ENCODE measurements at regions not wholly inside any gene's neighbourhood (a gene's known extent, or its start where the extent isn't known, plus 50 kb on each side); places are given as distances from the start of the nearest gene placed in this dataset.

GRCh38 chr10:130820880-130821482, 490.5 kb downstream of the TCERG1L start:
- no peak for DNase-seq (ENCODE audit: low read depth)

DNA sequence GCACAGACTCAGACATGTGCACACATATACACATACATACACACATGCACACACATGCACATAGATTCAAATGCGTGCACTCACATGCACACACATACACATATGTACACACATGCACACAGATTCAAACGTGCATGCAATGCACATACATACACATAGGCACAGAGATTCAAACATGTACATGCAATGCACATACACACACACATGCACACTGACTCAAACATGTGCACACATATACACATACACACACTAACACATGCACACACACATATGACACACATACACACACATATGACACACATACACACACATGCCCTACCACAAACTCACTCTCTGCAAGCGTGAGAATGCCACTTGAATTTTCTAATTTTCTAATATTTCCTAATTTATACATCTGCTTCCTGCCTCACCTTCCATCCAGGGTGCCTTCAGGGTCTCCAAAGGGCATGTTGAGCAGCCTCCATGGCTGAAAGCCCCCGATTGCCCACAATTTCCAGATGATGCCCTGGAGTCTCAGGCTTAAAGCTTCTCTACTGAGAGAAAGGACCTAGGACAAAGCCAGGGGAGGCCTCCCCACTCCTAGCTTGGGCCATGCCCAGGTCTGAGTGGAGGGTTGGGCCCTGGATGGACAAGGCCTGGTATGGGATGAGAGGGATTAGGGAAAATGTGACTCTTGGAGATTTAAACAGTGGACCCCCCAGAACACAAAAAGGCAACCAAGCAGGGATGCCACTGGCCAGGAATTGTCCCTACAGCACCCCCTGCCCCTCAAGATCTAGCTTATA, 487.1 kb downstream of the TCERG1L start:
- DNase-seq (ENCODE audit: low read depth), result no peak

DNA sequence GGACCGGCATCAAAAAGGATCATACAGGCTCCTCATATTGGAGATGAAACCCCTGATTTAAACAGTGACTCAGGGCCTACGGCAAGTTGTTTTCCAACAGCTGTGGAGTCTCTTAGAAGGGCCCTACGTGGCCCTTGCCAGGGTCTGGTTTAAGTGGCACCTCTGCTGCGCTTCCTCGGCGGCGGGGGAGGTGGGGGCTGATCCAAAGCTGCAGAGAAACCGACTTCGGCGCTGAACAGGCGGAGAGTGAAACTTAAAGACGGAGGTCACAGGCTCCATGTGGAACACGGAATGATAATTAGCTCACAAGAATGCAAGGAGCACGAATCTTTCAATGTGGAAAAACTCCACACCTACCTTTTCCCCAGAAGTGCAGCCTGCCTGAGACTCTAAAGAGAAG, 477.9 kb downstream of the TCERG1L start:
- no peak for DNase-seq (ENCODE audit: low read depth)

DNA sequence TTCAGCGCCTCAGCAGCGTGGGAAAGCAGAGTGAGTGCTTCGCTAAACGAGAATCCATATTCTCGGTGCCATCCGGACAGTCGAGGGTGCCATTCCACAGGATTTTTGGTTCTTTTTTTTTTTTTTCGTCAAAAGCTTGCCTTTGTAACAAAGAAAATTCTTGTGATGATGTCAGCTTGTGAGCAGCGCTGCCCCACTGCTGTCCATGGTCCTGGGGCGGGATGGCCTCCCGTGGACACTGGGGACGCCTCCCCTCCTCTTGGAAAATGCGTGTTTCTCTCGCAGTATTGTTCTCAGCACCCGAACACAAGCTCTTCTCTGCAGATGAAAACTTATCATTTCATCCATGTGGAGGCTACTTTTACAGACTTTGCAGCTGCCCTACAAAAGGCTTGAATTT, 477.4 kb downstream of the TCERG1L start:
- DNase-seq (ENCODE audit: low read depth), result no peak

- no peak for DNase-seq (ENCODE audit: low read depth)
Measured at GRCh38 chr10:130834573-130834972, 476.9 kb downstream of the TCERG1L start.

DNA sequence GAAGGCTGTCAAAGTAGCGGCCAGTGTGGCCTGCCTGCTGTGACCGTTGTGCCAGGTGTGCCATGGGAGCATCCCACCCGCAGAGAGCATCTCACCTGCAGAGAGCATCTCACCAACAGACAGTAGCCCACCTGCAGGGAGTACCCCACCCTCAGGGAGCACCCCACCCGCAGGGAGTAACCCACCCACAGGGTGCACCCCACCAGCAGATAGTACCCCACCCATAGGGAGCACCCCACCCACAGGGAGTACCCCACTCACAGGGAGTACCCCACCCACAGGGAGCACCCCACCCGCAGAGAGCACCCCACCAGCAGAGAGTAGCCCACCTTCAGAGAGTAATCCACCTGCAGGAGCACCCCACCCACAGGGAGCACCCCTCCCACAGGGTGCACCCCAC, 476.5 kb downstream of the TCERG1L start:
- DNase-seq (ENCODE audit: low read depth), result no peak

DNA sequence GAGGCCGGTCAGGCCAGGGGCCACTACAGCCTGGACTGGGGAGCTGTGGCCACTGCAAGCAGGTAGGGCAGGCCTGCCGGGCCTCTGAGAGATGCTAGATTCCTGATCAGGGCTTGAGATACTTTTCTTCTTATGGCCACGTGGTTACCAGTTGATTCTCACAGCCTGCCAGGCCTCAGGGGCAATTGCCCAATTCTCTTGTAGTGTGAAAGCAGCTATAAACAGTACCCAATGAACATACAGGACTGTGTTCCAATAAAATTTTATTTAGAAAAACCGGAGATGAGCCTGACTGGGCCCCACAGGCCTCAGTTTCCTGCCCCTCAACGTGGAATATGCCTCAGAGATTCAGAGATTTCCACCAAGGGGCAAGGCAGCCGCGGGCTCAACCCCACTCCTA, 475.2 kb downstream of the TCERG1L start:
- no peak for DNase-seq (ENCODE audit: low read depth)

DNA sequence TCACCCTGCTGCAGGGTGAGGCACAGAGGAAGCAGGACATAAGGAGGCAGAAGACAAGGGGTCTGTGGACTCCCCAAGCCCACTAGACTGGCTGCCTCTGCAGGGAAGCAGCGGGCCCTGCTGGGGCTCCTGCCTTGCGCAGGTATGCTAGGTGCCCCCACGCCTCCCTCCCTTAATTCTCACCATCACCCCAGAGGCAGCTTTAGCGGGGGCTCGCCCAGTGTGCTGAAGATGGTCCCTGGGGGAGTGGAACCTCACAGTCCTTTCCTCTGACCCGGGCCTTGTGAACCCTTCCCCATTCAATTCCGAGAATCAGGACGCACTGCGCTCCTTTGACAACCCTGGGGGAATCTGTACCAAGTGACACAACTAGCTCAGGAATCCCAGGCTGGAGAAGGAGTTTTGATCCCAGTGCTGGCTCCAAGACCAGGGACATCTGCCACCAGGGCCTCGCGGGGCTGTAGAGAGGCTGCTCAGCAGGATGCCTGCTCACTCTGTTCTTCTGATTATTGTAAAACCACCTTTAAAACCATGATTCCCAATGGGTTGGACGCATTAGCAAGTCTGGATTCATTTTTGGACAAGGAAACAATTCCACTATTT, 468.4 kb downstream of the TCERG1L start:
- DNase-seq (ENCODE audit: low read depth), result no peak

DNA sequence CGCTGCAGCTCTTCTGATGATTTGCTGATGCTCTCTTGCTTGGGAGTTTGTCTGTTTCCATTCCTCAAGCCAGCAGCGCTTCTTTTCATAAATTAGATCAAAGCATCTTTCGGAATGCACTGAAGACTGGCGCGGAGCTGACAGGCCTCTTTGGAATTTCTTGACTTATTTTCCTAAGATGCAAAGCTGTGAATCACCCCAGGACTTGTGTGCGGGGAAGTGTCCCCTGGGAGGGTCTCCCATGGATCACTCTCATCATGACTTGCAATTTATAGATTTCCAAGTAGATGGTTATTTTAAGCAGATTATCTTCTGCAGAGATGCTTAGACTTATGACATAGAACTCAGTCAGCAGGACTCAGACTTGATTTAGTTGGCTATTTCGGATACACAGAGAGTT, 467.2 kb downstream of the TCERG1L start:
- DNase-seq (ENCODE audit: low read depth), result no peak

- DNase-seq (ENCODE audit: low read depth), result no peak
Measured at GRCh38 chr10:130847170-130847569, 464.4 kb downstream of the TCERG1L start.

GRCh38 chr10:130848855-130849254, 462.7 kb downstream of the TCERG1L start:
- DNase-seq (ENCODE audit: low read depth), result no peak

GRCh38 chr10:130854151-130854550, 457.4 kb downstream of the TCERG1L start:
- DNase-seq (ENCODE audit: low read depth), result no peak

- DNase-seq (ENCODE audit: low read depth), result no peak
Measured at GRCh38 chr10:130857631-130858295, 453.8 kb downstream of the TCERG1L start.

DNA sequence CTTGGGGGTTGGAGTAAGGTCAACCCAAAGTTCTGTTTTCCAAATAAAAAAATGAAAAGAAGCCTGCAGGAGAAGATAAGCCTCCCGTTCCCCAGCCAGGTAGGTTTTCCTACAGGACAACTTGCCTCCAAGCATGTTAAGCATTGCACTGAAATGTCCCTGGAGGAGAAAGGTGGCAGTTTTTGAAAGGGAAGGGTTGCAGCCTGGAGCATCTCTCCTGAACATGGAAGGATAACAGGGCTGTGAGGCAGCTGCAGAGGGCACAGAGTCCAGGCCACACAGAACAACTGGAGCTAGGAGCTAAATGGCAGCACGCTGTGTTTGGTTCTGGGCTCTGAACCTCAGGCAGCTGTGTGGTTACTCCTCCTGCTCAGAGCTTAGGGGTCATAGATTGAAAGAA, 452.9 kb downstream of the TCERG1L start:
- DNase-seq (ENCODE audit: low read depth), result no peak

GRCh38 chr10:130859427-130859826, 452.1 kb downstream of the TCERG1L start:
- no peak for DNase-seq (ENCODE audit: low read depth)

GRCh38 chr10:130862122-130862521, 449.4 kb downstream of the TCERG1L start:
- no peak for DNase-seq (ENCODE audit: low read depth)

GRCh38 chr10:130862626-130863025, 448.9 kb downstream of the TCERG1L start:
- no peak for DNase-seq (ENCODE audit: low read depth)

DNA sequence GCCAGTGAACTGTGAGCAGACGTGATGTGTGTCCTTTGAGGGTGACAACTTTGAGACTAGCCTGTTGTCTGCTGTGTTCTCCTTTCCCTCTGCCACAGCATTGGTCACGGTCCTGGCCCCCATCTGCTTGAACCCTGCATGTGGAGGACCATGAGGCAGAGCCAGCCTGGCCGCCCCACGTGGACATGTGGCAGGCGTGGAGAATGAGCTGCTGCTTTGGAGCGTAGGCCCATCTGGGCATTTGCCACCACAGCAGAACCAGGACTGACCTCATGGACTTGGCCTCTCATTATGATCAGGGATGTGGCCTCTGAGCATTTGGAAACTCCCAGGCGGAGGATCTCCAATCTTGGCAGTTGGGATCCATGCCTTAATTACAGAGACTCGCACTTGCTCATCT, 448.5 kb downstream of the TCERG1L start:
- DNase-seq (ENCODE audit: low read depth), result no peak

- DNase-seq (ENCODE audit: low read depth), result no peak
Measured at GRCh38 chr10:130864961-130865818, 446.3 kb downstream of the TCERG1L start.

- DNase-seq (ENCODE audit: low read depth), result no peak
Measured at GRCh38 chr10:130866857-130867256, 444.7 kb downstream of the TCERG1L start.

GRCh38 chr10:130867446-130868194, 443.9 kb downstream of the TCERG1L start:
- no peak for DNase-seq (ENCODE audit: low read depth)

All from amniotic epithelial cell (primary cell).